ENCODE measurements at regions not wholly inside any gene's neighbourhood (a gene's known extent, or its start where the extent isn't known, plus 50 kb on each side); places are given as distances from the start of the nearest gene placed in this dataset.

DNA sequence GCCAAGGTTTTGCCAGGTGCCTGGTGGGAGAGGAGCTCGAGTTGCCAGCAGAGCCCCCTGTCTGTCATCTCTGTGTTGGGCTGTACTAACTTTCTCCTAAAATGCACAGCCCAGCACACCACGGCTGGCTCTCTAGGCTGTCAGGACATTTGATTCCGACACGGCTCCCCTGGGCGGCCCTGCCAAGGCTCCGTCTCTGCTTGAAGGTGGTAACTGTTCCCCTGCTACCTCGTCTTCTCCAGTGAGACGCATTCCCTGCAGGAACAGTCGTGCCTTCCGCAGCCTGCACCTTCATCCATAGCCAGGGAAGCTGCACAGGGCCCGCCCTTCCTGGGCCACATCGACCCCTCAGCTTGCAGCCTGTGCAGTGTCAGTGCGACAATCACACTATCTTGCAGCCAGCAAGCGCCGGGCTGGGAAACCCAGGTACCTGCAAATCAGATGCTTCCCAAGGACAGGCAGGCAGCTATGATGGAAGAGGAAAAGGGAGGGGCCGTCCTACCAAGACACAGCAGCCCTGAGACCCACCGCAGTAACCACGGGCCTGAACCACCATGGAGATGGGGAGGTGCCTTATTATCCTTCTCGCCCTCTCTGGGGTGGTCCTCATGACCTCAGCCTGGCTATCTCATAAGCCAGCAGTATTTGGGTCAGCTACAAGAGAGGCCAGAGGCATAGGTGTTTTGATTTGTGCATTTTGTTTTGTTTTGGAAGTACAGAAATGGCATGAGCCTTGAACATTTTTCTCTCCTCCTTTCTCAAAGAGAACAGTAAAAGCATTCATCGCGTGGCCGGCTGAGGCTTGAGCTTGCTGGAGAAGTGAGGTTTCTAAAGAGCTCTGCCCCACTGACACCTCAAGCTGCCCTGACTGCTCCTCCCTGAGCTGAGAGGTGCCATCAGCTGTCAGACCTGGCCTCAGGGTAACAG lies 361.7 kb upstream of the TNRC6C start:
- H3K4me1 ChIP-seq (ENCODE audit: low read length) = no peaks in the 10 kb centered on the region
- H3K79me2 ChIP-seq (ENCODE audit: low read length) = no peaks in the 10 kb centered on the region
- H3K36me3 ChIP-seq (replicated peaks; ENCODE audit: low read depth, low read length) = no peaks in the 10 kb centered on the region

DNA sequence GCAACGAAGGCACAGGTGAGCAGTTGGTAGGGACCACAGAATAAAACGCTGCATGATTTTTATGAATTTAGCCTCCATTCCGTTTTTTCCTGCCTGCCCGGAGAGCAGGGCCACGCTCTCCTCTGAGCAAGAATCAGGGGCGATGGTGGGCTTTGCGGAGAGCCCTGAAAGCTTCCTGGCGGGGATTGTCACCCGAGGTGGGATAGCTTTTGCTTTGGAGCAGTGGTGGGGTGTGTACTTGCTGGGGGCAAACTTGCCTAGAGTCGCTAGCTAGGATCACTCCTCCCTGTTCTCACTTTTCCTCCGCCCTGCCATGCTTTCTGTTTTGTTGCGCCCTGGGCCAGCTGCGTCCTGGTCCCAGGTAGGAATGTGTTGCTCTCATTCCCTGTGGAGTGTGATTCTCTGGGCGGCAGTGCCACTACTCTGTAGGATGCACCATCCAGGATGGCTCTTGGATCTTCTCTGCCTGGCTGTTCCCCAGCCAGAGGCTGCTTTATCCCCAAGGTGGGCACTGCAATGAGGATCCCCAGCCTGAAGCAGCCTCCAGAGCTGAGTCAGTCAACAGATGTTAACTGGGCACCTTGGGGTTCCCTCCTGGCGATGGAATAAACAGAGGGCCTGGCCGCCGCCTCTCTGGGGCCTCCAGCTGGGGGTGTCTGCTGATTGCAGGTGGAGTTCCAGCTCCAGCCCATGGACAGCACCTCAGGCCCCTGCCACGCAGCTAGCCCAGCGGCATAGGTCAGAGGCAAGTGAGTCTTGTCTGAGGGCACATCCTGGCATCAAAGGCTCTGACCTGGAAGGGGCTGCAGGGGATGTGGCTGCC lies 360.9 kb upstream of the TNRC6C start:
- Histone ChIP-seq H3K79me2 (ENCODE audit: low read length) (no peaks in the 10 kb centered on the region), H3K4me2 (ENCODE audit: low read length) (no peak overlapping the region), H3K27ac (ENCODE audit: low read length) (no peak overlapping the region), H3K9me3 (ENCODE audit: insufficient read depth, low read length) (no peaks in the 10 kb centered on the region), H3K4me3 (ENCODE audit: low read length) (no peak overlapping the region), H3K36me3 (replicated peaks; ENCODE audit: low read depth, low read length) (no peaks in the 10 kb centered on the region), H3K4me1 (ENCODE audit: low read length) (no peaks in the 10 kb centered on the region), H3K27me3 (ENCODE audit: low read depth, low read length) (peaks cover 18% of the 10 kb centered on the region), H2AFZ (ENCODE audit: low read depth, low read length) (no peak overlapping the region), H4K20me1 (ENCODE audit: insufficient read depth, low read length) (no peaks in the 10 kb centered on the region), H3K9ac (ENCODE audit: low read length) (no peak overlapping the region)
- TF ChIP-seq, protein P1, sequence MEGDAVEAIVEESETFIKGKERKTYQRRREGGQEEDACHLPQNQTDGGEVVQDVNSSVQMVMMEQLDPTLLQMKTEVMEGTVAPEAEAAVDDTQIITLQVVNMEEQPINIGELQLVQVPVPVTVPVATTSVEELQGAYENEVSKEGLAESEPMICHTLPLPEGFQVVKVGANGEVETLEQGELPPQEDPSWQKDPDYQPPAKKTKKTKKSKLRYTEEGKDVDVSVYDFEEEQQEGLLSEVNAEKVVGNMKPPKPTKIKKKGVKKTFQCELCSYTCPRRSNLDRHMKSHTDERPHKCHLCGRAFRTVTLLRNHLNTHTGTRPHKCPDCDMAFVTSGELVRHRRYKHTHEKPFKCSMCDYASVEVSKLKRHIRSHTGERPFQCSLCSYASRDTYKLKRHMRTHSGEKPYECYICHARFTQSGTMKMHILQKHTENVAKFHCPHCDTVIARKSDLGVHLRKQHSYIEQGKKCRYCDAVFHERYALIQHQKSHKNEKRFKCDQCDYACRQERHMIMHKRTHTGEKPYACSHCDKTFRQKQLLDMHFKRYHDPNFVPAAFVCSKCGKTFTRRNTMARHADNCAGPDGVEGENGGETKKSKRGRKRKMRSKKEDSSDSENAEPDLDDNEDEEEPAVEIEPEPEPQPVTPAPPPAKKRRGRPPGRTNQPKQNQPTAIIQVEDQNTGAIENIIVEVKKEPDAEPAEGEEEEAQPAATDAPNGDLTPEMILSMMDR (IDR thresholded peaks at IDR 0.05; ENCODE audit: low read depth, low read length) = no peak
- TF ChIP-seq EZH2phosphoT487 (IDR thresholded peaks at IDR 0.05; ENCODE audit: low read depth) = no peak

More for the DNA sequence above, 361.7 kb upstream of the TNRC6C start:
- no peak overlapping the region for H3K4me2 ChIP-seq (ENCODE audit: low read length)
- no peaks in the 10 kb centered on the region for H3K9me3 ChIP-seq (ENCODE audit: insufficient read depth, low read length)
- TF ChIP-seq, protein P1 (IDR thresholded peaks at IDR 0.05; ENCODE audit: low read depth, low read length) = no peak
- TF ChIP-seq EZH2phosphoT487 (IDR thresholded peaks at IDR 0.05; ENCODE audit: low read depth) = no peak
- no peak overlapping the region for H3K4me3 ChIP-seq (ENCODE audit: low read length)
- H3K27ac ChIP-seq (ENCODE audit: low read length) = no peak overlapping the region
- H4K20me1 ChIP-seq (ENCODE audit: insufficient read depth, low read length) = no peaks in the 10 kb centered on the region
- H2AFZ ChIP-seq (ENCODE audit: low read depth, low read length) = no peak overlapping the region
- H3K27me3 ChIP-seq (ENCODE audit: low read depth, low read length) = peaks cover 25% of the 10 kb centered on the region
- H3K9ac ChIP-seq (ENCODE audit: low read length) = no peak overlapping the region

DNA sequence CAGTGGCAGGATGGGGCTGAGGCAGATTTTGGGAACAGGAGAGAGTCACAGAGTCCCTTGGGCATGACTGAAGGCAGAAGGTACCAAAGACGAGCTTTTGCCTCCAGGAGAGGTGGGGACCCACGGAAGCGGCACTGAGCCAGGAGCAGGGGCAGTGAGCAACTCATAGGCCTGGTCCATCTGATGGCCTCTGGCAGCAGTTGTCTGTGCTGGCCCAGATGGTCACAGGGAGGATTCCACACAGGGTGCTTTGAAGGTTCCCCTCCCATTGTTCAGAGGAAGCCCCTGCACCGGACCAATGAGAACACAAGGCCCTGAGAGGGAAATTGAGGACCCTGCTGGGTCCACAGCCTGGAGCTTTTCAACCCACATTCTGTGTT lies 360.3 kb upstream of the TNRC6C start:
- Histone ChIP-seq H4K20me1 (ENCODE audit: insufficient read depth, low read length) (no peaks in the 10 kb centered on the region), H2AFZ (ENCODE audit: low read depth, low read length) (no peak overlapping the region), H3K4me1 (ENCODE audit: low read length) (no peaks in the 10 kb centered on the region), H3K9ac (ENCODE audit: low read length) (no peak overlapping the region), H3K27me3 (ENCODE audit: low read depth, low read length) (peaks cover 18% of the 10 kb centered on the region), H3K4me3 (ENCODE audit: low read length) (no peak overlapping the region), H3K4me2 (ENCODE audit: low read length) (no peak overlapping the region), H3K9me3 (ENCODE audit: insufficient read depth, low read length) (no peaks in the 10 kb centered on the region), H3K27ac (ENCODE audit: low read length) (no peak overlapping the region), H3K36me3 (replicated peaks; ENCODE audit: low read depth, low read length) (no peaks in the 10 kb centered on the region), H3K79me2 (ENCODE audit: low read length) (no peaks in the 10 kb centered on the region)
- TF ChIP-seq EZH2phosphoT487 (IDR thresholded peaks at IDR 0.05; ENCODE audit: low read depth) = no peak

DNA sequence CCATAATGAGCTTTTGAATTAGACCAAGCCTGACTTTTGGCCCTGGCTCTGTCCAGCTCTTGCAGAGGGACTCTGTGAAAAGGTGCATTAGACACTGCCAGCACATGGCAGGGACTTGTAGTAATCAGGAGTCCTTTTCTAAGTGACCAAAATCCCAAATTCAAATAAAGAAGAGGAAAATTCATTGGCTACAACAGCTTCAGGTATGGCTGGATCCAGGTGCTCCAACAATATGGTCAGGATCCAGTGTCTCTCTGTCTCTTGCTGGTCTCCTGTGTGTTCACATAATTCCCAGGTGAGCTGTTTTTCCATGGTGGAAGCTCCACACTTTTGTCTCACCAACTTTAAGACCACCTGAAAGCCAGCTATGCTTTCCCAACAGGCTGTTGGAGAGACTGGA lies 358.8 kb upstream of the TNRC6C start:
- H3K9me3 ChIP-seq (ENCODE audit: insufficient read depth, low read length) = no peaks in the 10 kb centered on the region
- no peaks in the 10 kb centered on the region for H3K4me1 ChIP-seq (ENCODE audit: low read length)
- H3K27me3 ChIP-seq (ENCODE audit: low read depth, low read length) = peaks cover 5% of the 10 kb centered on the region; the same call in 1 of the 2 replicates
- H3K9ac ChIP-seq (ENCODE audit: low read length) = no peak overlapping the region
- H2AFZ ChIP-seq (ENCODE audit: low read depth, low read length) = no peak overlapping the region
- no peak overlapping the region for H3K4me3 ChIP-seq (ENCODE audit: low read length)
- no peaks in the 10 kb centered on the region for H4K20me1 ChIP-seq (ENCODE audit: insufficient read depth, low read length)
- TF ChIP-seq EZH2phosphoT487 (IDR thresholded peaks at IDR 0.05; ENCODE audit: low read depth) = no peak
- TF ChIP-seq, protein P1 (IDR thresholded peaks at IDR 0.05; ENCODE audit: low read depth, low read length) = no peak
- no peak overlapping the region for H3K4me2 ChIP-seq (ENCODE audit: low read length)
- H3K36me3 ChIP-seq (replicated peaks; ENCODE audit: low read depth, low read length) = no peaks in the 10 kb centered on the region
- no peaks in the 10 kb centered on the region for H3K79me2 ChIP-seq (ENCODE audit: low read length)
- no peak overlapping the region for H3K27ac ChIP-seq (ENCODE audit: low read length)

Data from OCI-LY3 (cell line).